ENCODE measurements at regions not wholly inside any gene's neighbourhood (a gene's known extent, or its start where the extent isn't known, plus 50 kb on each side); places are given as distances from the start of the nearest gene placed in this dataset.

DNA sequence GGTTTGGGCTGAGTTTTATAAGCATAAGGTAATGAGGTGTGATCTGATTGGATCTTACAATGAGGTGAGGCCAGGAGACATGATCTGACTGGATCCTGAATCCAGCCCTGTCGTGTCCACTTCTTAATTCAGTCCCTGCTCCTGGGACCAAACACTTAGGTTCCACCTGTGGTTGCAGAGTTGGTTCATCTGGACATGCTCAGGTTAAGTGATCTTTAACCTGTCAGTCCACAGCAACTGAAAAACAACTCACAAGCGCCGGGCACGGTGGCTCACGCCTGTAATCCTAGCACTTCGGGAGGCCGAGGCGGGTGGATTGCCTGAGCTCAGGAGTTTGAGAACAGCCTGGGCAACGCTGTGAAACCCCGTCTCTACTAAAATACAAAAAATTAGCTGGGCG lies 679.3 kb upstream of the ALCAM start:
- TF ChIP-seq ZFP30 (CRISPR knock-in tag; IDR thresholded peaks at IDR 0.05) (no peak), GLIS3 (CRISPR knock-in tag; IDR thresholded peaks at IDR 0.05) (no peak), ZC3H10 (CRISPR knock-in tag; IDR thresholded peaks at IDR 0.05) (no peak), ZFP3 (CRISPR knock-in tag; IDR thresholded peaks at IDR 0.05) (no peak)
- TF ChIP-seq, protein P1, sequence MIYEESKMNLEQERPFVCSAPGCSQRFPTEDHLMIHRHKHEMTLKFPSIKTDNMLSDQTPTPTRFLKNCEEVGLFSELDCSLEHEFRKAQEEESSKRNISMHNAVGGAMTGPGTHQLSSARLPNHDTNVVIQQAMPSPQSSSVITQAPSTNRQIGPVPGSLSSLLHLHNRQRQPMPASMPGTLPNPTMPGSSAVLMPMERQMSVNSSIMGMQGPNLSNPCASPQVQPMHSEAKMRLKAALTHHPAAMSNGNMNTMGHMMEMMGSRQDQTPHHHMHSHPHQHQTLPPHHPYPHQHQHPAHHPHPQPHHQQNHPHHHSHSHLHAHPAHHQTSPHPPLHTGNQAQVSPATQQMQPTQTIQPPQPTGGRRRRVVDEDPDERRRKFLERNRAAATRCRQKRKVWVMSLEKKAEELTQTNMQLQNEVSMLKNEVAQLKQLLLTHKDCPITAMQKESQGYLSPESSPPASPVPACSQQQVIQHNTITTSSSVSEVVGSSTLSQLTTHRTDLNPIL (CRISPR knock-in tag; IDR thresholded peaks at IDR 0.05; ENCODE audit: low read depth), result no peak
